ENCODE measurements at regions not wholly inside any gene's neighbourhood (a gene's known extent, or its start where the extent isn't known, plus 50 kb on each side); places are given as distances from the start of the nearest gene placed in this dataset.

GRCh38 chr7:53794816-53795215 is 747.4 kb upstream of the VSTM2A start:
- no TSS peak for BruUV-seq (replicated peaks)
- H3K4me1 ChIP-seq (replicated peaks; ENCODE audit: insufficient read depth): no peaks in the 10 kb centered on the region
- no peak overlapping the region for H3K4me2 ChIP-seq
- H3K79me2 ChIP-seq (ENCODE audit: low read depth): no peaks in the 10 kb centered on the region
- no peak overlapping the region for H3K4me3 ChIP-seq
- no peaks in the 10 kb centered on the region for H3K9me3 ChIP-seq (ENCODE audit: insufficient read depth, low read depth)
- no peak overlapping the region for H2AFZ ChIP-seq
- ChIA-PET CTCF (no interaction called here), POLR2A (ENCODE audit: unreplicated experiment) (interaction anchor here (0.6 kb wide), 1 partner anchor 1291 kb away, joined by 3 read pairs; no protein-coding TSS in a partner anchor)
- H3K36me3 ChIP-seq (ENCODE audit: low read depth): no peaks in the 10 kb centered on the region
- H3K27ac ChIP-seq: no peak overlapping the region
- H3K9me2 ChIP-seq (ENCODE audit: insufficient read depth): no peaks in the 10 kb centered on the region
- DNase-seq: no peak
- intact Hi-C loops (cut with micrococcal nuclease; ENCODE audit: unreplicated experiment): no loop called here
- peaks cover 6% of the 10 kb centered on the region for H4K20me1 ChIP-seq (ENCODE audit: insufficient read depth)
- no peaks in the 10 kb centered on the region for H3K27me3 ChIP-seq (ENCODE audit: insufficient read depth, low read depth)
- TF ChIP-seq EZH2 (IDR thresholded peaks at IDR 0.05; ENCODE audit: low read depth) (no peak), CTCF (conservative IDR thresholded peaks at IDR 0.05) (no peak)
- H3F3A ChIP-seq (ENCODE audit: insufficient read depth, low read depth): no peaks in the 10 kb centered on the region

DNA sequence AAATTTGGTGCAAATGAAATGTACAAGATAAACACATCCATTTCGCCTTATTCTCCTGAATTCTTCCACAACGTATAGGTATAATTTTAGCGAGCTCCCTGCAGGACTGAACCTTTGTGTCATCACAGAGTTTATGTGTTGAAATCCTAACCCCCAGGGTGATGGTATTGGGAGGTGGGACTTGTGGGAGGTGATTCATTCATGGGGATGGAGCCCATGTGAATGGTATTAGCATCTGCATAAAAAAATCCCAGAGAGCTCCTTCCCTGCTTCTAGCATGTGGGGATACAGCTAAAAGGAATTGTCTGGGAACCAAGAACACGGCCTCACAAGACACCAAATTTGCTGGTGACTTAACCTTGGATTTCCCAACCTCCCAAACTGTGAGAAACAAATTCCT is 741.4 kb upstream of the VSTM2A start:
- intact Hi-C loops (cut with micrococcal nuclease; ENCODE audit: unreplicated experiment): no loop called here
- BruUV-seq (replicated peaks): no TSS peak
- H3K36me3 ChIP-seq (ENCODE audit: low read depth): no peaks in the 10 kb centered on the region
- no peaks in the 10 kb centered on the region for H3K9me3 ChIP-seq (ENCODE audit: insufficient read depth, low read depth)
- H3K9me2 ChIP-seq (ENCODE audit: insufficient read depth): no peaks in the 10 kb centered on the region
- H3K79me2 ChIP-seq (ENCODE audit: low read depth): peaks cover 11% of the 10 kb centered on the region; the same call in 1 of the 2 replicates
- ChIA-PET CTCF (no interaction called here), POLR2A (ENCODE audit: unreplicated experiment) (no interaction called here)
- no peak for TF ChIP-seq EZH2 (IDR thresholded peaks at IDR 0.05; ENCODE audit: low read depth)
- TF ChIP-seq CTCF (conservative IDR thresholded peaks at IDR 0.05): no peak
- H2AFZ ChIP-seq: no peak overlapping the region
- DNase-seq: no peak
- no peaks in the 10 kb centered on the region; the same call in none of the 2 replicates for H4K20me1 ChIP-seq (ENCODE audit: insufficient read depth)
- H3K27me3 ChIP-seq (ENCODE audit: insufficient read depth, low read depth): no peaks in the 10 kb centered on the region
- H3F3A ChIP-seq (ENCODE audit: insufficient read depth, low read depth): no peaks in the 10 kb centered on the region
- no peaks in the 10 kb centered on the region for H3K4me1 ChIP-seq (replicated peaks; ENCODE audit: insufficient read depth)
- H3K4me3 ChIP-seq: no peak overlapping the region
- no peak overlapping the region for H3K27ac ChIP-seq
- H3K4me2 ChIP-seq: no peak overlapping the region

DNA sequence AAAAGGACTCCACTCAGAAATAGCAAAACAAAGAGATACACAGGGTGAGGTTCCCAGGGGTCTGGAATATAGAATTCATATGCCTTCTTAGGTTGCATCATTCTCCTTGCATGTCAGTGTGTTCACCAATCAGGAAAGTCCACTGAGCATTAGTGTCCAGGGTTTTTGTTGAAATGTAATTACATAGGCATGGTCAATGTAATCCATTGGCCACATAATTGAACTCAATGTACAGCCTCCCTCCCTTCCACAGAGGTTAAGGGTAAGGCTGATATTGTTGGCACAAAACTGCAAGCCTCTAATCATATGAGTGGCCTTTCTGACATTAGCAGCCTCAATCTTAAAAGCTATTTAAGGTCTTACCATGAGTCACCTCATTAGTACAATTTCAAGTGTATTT is 736.1 kb upstream of the VSTM2A start:
- H3F3A ChIP-seq (ENCODE audit: insufficient read depth, low read depth): no peaks in the 10 kb centered on the region
- H4K20me1 ChIP-seq (ENCODE audit: insufficient read depth): no peaks in the 10 kb centered on the region; the same call in 1 of the 2 replicates
- POLR2A ChIA-PET (ENCODE audit: unreplicated experiment): no interaction called here
- peaks cover 42% of the 10 kb centered on the region for H3K79me2 ChIP-seq (ENCODE audit: low read depth)
- CTCF ChIA-PET: no interaction called here
- H3K27ac ChIP-seq: no peak overlapping the region
- no peaks in the 10 kb centered on the region for H3K9me2 ChIP-seq (ENCODE audit: insufficient read depth)
- H3K36me3 ChIP-seq (ENCODE audit: low read depth): no peaks in the 10 kb centered on the region
- no peak overlapping the region for H3K4me2 ChIP-seq
- no peak overlapping the region for H3K4me3 ChIP-seq
- no peak for DNase-seq
- no TSS peak for BruUV-seq (replicated peaks)
- TF ChIP-seq EZH2 (IDR thresholded peaks at IDR 0.05; ENCODE audit: low read depth): no peak
- no peak for TF ChIP-seq CTCF (conservative IDR thresholded peaks at IDR 0.05)
- peaks cover 12% of the 10 kb centered on the region; the same call in 1 of the 2 replicates for H3K4me1 ChIP-seq (replicated peaks; ENCODE audit: insufficient read depth)
- intact Hi-C loops (cut with micrococcal nuclease; ENCODE audit: unreplicated experiment): no loop called here
- H3K27me3 ChIP-seq (ENCODE audit: insufficient read depth, low read depth): no peaks in the 10 kb centered on the region
- no peaks in the 10 kb centered on the region for H3K9me3 ChIP-seq (ENCODE audit: insufficient read depth, low read depth)
- H2AFZ ChIP-seq: no peak overlapping the region
